Activated T-cell treated with anti-CD3 and anti-CD28 coated beads, Interleukin-2, amount 50 U/mL, for 24 hours (primary cell): ENCODE measurements at regions not wholly inside any gene's neighbourhood (a gene's known extent, or its start where the extent isn't known, plus 50 kb on each side); places are given as distances from the start of the nearest gene placed in this dataset.
"Not testable (repeated sequence)": the region's sequence is repeated elsewhere in the genome, so short reads cannot be mapped to it uniquely, and the experiment has no call there.

Experiments
- DNase-seq: peaks from one replicate; pipeline ENCODE4 v3.0.0-alpha.2; 2020
- H3K27ac Mint-ChIP-seq: 2 replicates; pipeline ENCODE4 v1.8.0; 2020; ENCODE audit warnings: mild to moderate bottlenecking, mixed read lengths
- H3K27me3 Mint-ChIP-seq: 2 replicates; pipeline ENCODE4 v1.8.0; 2020; ENCODE audit warnings: mixed read lengths
- H3K36me3 Mint-ChIP-seq: 2 replicates; pipeline ENCODE4 v1.8.0; 2020; ENCODE audit warnings: low read depth, mixed read lengths
- H3K4me1 Mint-ChIP-seq: 2 replicates; pipeline ENCODE4 v1.8.0; 2020; ENCODE audit warnings: low read depth, mixed read lengths
- H3K4me3 Mint-ChIP-seq: 2 replicates; pipeline ENCODE4 v1.8.0; 2020; ENCODE audit warnings: mild to moderate bottlenecking, moderate library complexity, mixed read lengths
- H3K9me3 Mint-ChIP-seq: 2 replicates; pipeline ENCODE4 v1.8.0; 2020; ENCODE audit warnings: mixed read lengths

- no peak overlapping the region for H3K27ac Mint-ChIP-seq
These were observed 302.0 kb downstream of the AGTPBP1 start for GRCh38 chr9:85439791-85440190.

GRCh38 chr9:85433956-85434355, 307.8 kb downstream of the AGTPBP1 start:
- not testable (repeated sequence) for H3K4me3 Mint-ChIP-seq, H3K36me3 Mint-ChIP-seq, H3K9me3 Mint-ChIP-seq, H3K27ac Mint-ChIP-seq, H3K4me1 Mint-ChIP-seq, DNase-seq
- H3K27me3 Mint-ChIP-seq = peaks cover 11% of the 10 kb centered on the region

More at GRCh38 chr9:85439791-85440190, 302.0 kb downstream of the AGTPBP1 start:
- DNase-seq = no peak
- Mint-ChIP-seq H3K9me3 (no peaks in the 10 kb centered on the region), H3K27me3 (no peaks in the 10 kb centered on the region), H3K4me3 (no peak overlapping the region), H3K36me3 (no peaks in the 10 kb centered on the region), H3K4me1 (no peaks in the 10 kb centered on the region)

- not testable (repeated sequence) for H3K36me3 Mint-ChIP-seq, H3K9me3 Mint-ChIP-seq, DNase-seq, H3K4me3 Mint-ChIP-seq, H3K4me1 Mint-ChIP-seq, H3K27ac Mint-ChIP-seq
- peaks cover 15% of the 10 kb centered on the region for H3K27me3 Mint-ChIP-seq
These were observed 308.2 kb downstream of the AGTPBP1 start for GRCh38 chr9:85433551-85433950.

- DNase-seq = no peak
These were observed 308.7 kb downstream of the AGTPBP1 start for GRCh38 chr9:85433046-85433445.

GRCh38 chr9:85432599-85432998, 309.2 kb downstream of the AGTPBP1 start:
- H3K4me3 Mint-ChIP-seq = no peak overlapping the region
- no peaks in the 10 kb centered on the region for H3K9me3 Mint-ChIP-seq
- DNase-seq = no peak
- H3K27me3 Mint-ChIP-seq = peaks cover 21% of the 10 kb centered on the region
- H3K36me3 Mint-ChIP-seq = no peaks in the 10 kb centered on the region
- no peak overlapping the region for H3K27ac Mint-ChIP-seq
- H3K4me1 Mint-ChIP-seq = no peaks in the 10 kb centered on the region

More at GRCh38 chr9:85433046-85433445, 308.7 kb downstream of the AGTPBP1 start:
- no peaks in the 10 kb centered on the region for H3K4me1 Mint-ChIP-seq
- H3K27me3 Mint-ChIP-seq = peaks cover 20% of the 10 kb centered on the region
- no peak overlapping the region for H3K27ac Mint-ChIP-seq
- no peak overlapping the region for H3K4me3 Mint-ChIP-seq
- H3K9me3 Mint-ChIP-seq = no peaks in the 10 kb centered on the region
- H3K36me3 Mint-ChIP-seq = no peaks in the 10 kb centered on the region

GRCh38 chr9:85431339-85432102, 310.2 kb downstream of the AGTPBP1 start:
- Mint-ChIP-seq H3K9me3 (no peaks in the 10 kb centered on the region), H3K27ac (no peak overlapping the region), H3K36me3 (no peaks in the 10 kb centered on the region), H3K27me3 (peaks cover 24% of the 10 kb centered on the region), H3K4me3 (no peak overlapping the region), H3K4me1 (no peaks in the 10 kb centered on the region)
- no peak for DNase-seq

- no peaks in the 10 kb centered on the region for H3K4me1 Mint-ChIP-seq
- H3K27me3 Mint-ChIP-seq = peaks cover 29% of the 10 kb centered on the region
- no peak overlapping the region for H3K27ac Mint-ChIP-seq
- no peaks in the 10 kb centered on the region for H3K9me3 Mint-ChIP-seq
- no peak for DNase-seq
- no peaks in the 10 kb centered on the region for H3K36me3 Mint-ChIP-seq
- no peak overlapping the region for H3K4me3 Mint-ChIP-seq
These were observed 311.0 kb downstream of the AGTPBP1 start for GRCh38 chr9:85430659-85431338.

GRCh38 chr9:85428230-85428629, 313.5 kb downstream of the AGTPBP1 start:
- DNase-seq = no peak
- Mint-ChIP-seq H3K36me3 (no peaks in the 10 kb centered on the region), H3K27me3 (peaks cover 30% of the 10 kb centered on the region), H3K9me3 (no peaks in the 10 kb centered on the region), H3K4me1 (no peaks in the 10 kb centered on the region), H3K4me3 (no peak overlapping the region), H3K27ac (no peak overlapping the region)

- Mint-ChIP-seq H3K4me3 (no peak overlapping the region), H3K27ac (no peak overlapping the region), H3K9me3 (no peaks in the 10 kb centered on the region), H3K4me1 (no peaks in the 10 kb centered on the region), H3K36me3 (no peaks in the 10 kb centered on the region), H3K27me3 (peaks cover 26% of the 10 kb centered on the region)
- DNase-seq = no peak
These were observed 314.0 kb downstream of the AGTPBP1 start for GRCh38 chr9:85427772-85428171.

- peaks cover 24% of the 10 kb centered on the region for H3K27me3 Mint-ChIP-seq
- DNase-seq = peak; percentile 44
- no peak overlapping the region for H3K4me3 Mint-ChIP-seq
- no peak overlapping the region for H3K27ac Mint-ChIP-seq
- no peaks in the 10 kb centered on the region for H3K36me3 Mint-ChIP-seq
- peaks cover 2% of the 10 kb centered on the region for H3K4me1 Mint-ChIP-seq
- H3K9me3 Mint-ChIP-seq = no peaks in the 10 kb centered on the region
These were observed 316.6 kb downstream of the AGTPBP1 start for GRCh38 chr9:85425153-85425611.

- no peak overlapping the region for H3K4me3 Mint-ChIP-seq
- H3K27ac Mint-ChIP-seq = no peak overlapping the region
- no peaks in the 10 kb centered on the region for H3K9me3 Mint-ChIP-seq
- no peaks in the 10 kb centered on the region for H3K36me3 Mint-ChIP-seq
- H3K27me3 Mint-ChIP-seq = peaks cover 17% of the 10 kb centered on the region
- peaks cover 2% of the 10 kb centered on the region for H3K4me1 Mint-ChIP-seq
- DNase-seq = no peak
These were observed 318.3 kb downstream of the AGTPBP1 start for GRCh38 chr9:85423422-85423821.

- Mint-ChIP-seq H3K36me3 (no peaks in the 10 kb centered on the region), H3K4me3 (no peak overlapping the region), H3K9me3 (no peaks in the 10 kb centered on the region), H3K4me1 (peaks cover 2% of the 10 kb centered on the region), H3K27ac (no peak overlapping the region), H3K27me3 (peaks cover 9% of the 10 kb centered on the region)
- DNase-seq = no peak
These were observed 320.1 kb downstream of the AGTPBP1 start for GRCh38 chr9:85421641-85422040.

- no peaks in the 10 kb centered on the region for H3K36me3 Mint-ChIP-seq
- H3K4me1 Mint-ChIP-seq = peaks cover 2% of the 10 kb centered on the region
- H3K9me3 Mint-ChIP-seq = no peaks in the 10 kb centered on the region
- H3K4me3 Mint-ChIP-seq = no peak overlapping the region
- H3K27ac Mint-ChIP-seq = no peak overlapping the region
- no peak for DNase-seq
- peaks cover 4% of the 10 kb centered on the region for H3K27me3 Mint-ChIP-seq
These were observed 321.0 kb downstream of the AGTPBP1 start for GRCh38 chr9:85420750-85421149.

- H3K4me1 Mint-ChIP-seq = peaks cover 2% of the 10 kb centered on the region
- no peaks in the 10 kb centered on the region for H3K27me3 Mint-ChIP-seq
- no peak overlapping the region for H3K27ac Mint-ChIP-seq
- H3K36me3 Mint-ChIP-seq = no peaks in the 10 kb centered on the region
- DNase-seq = no peak
- no peaks in the 10 kb centered on the region for H3K9me3 Mint-ChIP-seq
- H3K4me3 Mint-ChIP-seq = no peak overlapping the region
These were observed 324.1 kb downstream of the AGTPBP1 start for GRCh38 chr9:85417674-85418073.

- H3K4me1 Mint-ChIP-seq = peaks cover 2% of the 10 kb centered on the region
These were observed 325.0 kb downstream of the AGTPBP1 start for GRCh38 chr9:85416715-85417114.

More at GRCh38 chr9:85416715-85417114, 325.0 kb downstream of the AGTPBP1 start:
- Mint-ChIP-seq H3K9me3 (no peaks in the 10 kb centered on the region), H3K27me3 (no peaks in the 10 kb centered on the region), H3K4me3 (no peak overlapping the region), H3K27ac (no peak overlapping the region), H3K36me3 (no peaks in the 10 kb centered on the region)
- no peak for DNase-seq
